Caco-2 (cell line): ENCODE measurements at regions not wholly inside any gene's neighbourhood (a gene's known extent, or its start where the extent isn't known, plus 50 kb on each side); places are given as distances from the start of the nearest gene placed in this dataset.
A peak's percentile ranks its signal among the peaks of the same experiment; 100 is the strongest.

Experiments
- BruUV-seq: library from RNA; stranded (reverse); fragments of 400-500 nt; replicated peaks from 2 replicates; lab custom pipeline; 2021; lab: Mats Ljungman, UMichigan
- CTCF ChIA-PET: fragments of 300-600 bp; sonication (Branson Sonifier 250); formaldehyde crosslinking; loops from one replicate; lab custom pipeline; 2022; ENCODE audit warnings: antibody characterized with exemption; lab: Charles Lee
- POLR2A ChIA-PET: fragments of 300-600 bp; sonication (Branson Sonifier 250); formaldehyde crosslinking; loops from one replicate; lab custom pipeline; 2022; ENCODE audit warnings: antibody characterized with exemption; lab: Charles Lee
- DNase-seq, 2 experiments: peaks; one replicate each; pipeline versions ENCODE4 v3.0.0 to v3.0.0-alpha.2; 2020 to 2022
- H3K27me3 ChIP-seq: replicated peaks from 2 replicates; pipeline ENCODE4 v1.6.0; 2011; ENCODE audit warnings: low read length; ENCODE audit not compliant: control insufficient read depth, insufficient read depth
- H3K36me3 ChIP-seq: 2 replicates; pipeline ENCODE4 v1.5.1; 2011; ENCODE audit warnings: low read length; ENCODE audit not compliant: control insufficient read depth, insufficient read depth
- H3K4me1 ChIP-seq: fragments of 250-450 bp; sonication (Bioruptor Pico); 2 replicates; pipeline ENCODE4 v1.5.1; 2020; ENCODE audit warnings: mild to moderate bottlenecking
- H3K4me3 ChIP-seq: 2 replicates; pipeline ENCODE4 v1.5.1; 2011; ENCODE audit warnings: low read depth, mild to moderate bottlenecking, control low read depth, low read length
- H3K9me3 ChIP-seq: fragments of 250-450 bp; sonication (Bioruptor Pico); 2 replicates; pipeline ENCODE4 v1.5.1; 2020; ENCODE audit warnings: mild to moderate bottlenecking, moderate library complexity
- H3K27ac Mint-ChIP-seq: one replicate; pipeline ENCODE4 v1.8.0; 2022; ENCODE audit warnings: mixed read lengths; ENCODE audit not compliant: unreplicated experiment
- H3K27me3 Mint-ChIP-seq: one replicate; pipeline ENCODE4 v1.8.0; 2022; ENCODE audit warnings: mixed read lengths; ENCODE audit not compliant: insufficient read depth, unreplicated experiment
- H3K36me3 Mint-ChIP-seq: one replicate; pipeline ENCODE4 v1.8.0; 2022; ENCODE audit warnings: mild to moderate bottlenecking, mixed read lengths; ENCODE audit not compliant: insufficient read depth, unreplicated experiment
- H3K4me1 Mint-ChIP-seq: one replicate; pipeline ENCODE4 v1.8.0; 2022; ENCODE audit warnings: low read depth, mixed read lengths; ENCODE audit not compliant: unreplicated experiment
- H3K4me3 Mint-ChIP-seq: one replicate; pipeline ENCODE4 v1.8.0; 2022; ENCODE audit warnings: mild to moderate bottlenecking, moderate library complexity, mixed read lengths; ENCODE audit not compliant: unreplicated experiment
- H3K9me3 Mint-ChIP-seq: one replicate; pipeline ENCODE4 v1.8.0; 2022; ENCODE audit warnings: mixed read lengths; ENCODE audit not compliant: unreplicated experiment
- CTCF ChIP-seq, 2 experiments: fragments of 200-600 bp in 1 of 2; IDR thresholded peaks; 1 replicate in 1 of 2; 2 replicates in 1 of 2; pipeline versions ENCODE4 v1.5.1 to v1.8.0; 2011 to 2022; ENCODE audit warnings: antibody characterized with exemption in 1 of 2, control low read depth in 1 of 2, inconsistent platforms in 1 of 2, low read depth in 1 of 2, low read length in 1 of 2, mild to moderate bottlenecking in 1 of 2, moderate library complexity in 1 of 2; ENCODE audit not compliant: insufficient read depth in 1 of 2, severe bottlenecking in 1 of 2, unreplicated experiment in 1 of 2
- intact Hi-C: fragments of 100-400 bp; cut with micrococcal nuclease; formaldehyde crosslinking; loops from one replicate; pipeline ENCODE4 v1.10.0; 2022; ENCODE audit not compliant: unreplicated experiment

- Mint-ChIP-seq H3K9me3 (no peaks in the 10 kb centered on the region), H3K27me3 (no peaks in the 10 kb centered on the region), H3K27ac (no peak overlapping the region), H3K4me1 (no peaks in the 10 kb centered on the region), H3K36me3 (no peaks in the 10 kb centered on the region), H3K4me3 (no peak overlapping the region)
- Histone ChIP-seq H3K4me3 (no peak overlapping the region), H3K4me1 (no peaks in the 10 kb centered on the region), H3K27me3 (no peaks in the 10 kb centered on the region), H3K9me3 (no peaks in the 10 kb centered on the region), H3K36me3 (no peaks in the 10 kb centered on the region)
- BruUV-seq, result no TSS peak
- CTCF ChIA-PET, result no interaction called here
- DNase-seq, result peak in 1 of 2 experiments; percentile 7
- no peak for TF ChIP-seq CTCF (IDR thresholded peaks at IDR 0.05; ENCODE audit: insufficient read depth in 1 of 2, low read depth in 1 of 2, low read length in 1 of 2, severe bottlenecking in 1 of 2, unreplicated experiment in 1 of 2)
- POLR2A ChIA-PET, result no interaction called here
- intact Hi-C loops, result no loop called here
Measured at GRCh38 chr14:101227611-101228594, 324.4 kb upstream of the RTL1 start.

DNA sequence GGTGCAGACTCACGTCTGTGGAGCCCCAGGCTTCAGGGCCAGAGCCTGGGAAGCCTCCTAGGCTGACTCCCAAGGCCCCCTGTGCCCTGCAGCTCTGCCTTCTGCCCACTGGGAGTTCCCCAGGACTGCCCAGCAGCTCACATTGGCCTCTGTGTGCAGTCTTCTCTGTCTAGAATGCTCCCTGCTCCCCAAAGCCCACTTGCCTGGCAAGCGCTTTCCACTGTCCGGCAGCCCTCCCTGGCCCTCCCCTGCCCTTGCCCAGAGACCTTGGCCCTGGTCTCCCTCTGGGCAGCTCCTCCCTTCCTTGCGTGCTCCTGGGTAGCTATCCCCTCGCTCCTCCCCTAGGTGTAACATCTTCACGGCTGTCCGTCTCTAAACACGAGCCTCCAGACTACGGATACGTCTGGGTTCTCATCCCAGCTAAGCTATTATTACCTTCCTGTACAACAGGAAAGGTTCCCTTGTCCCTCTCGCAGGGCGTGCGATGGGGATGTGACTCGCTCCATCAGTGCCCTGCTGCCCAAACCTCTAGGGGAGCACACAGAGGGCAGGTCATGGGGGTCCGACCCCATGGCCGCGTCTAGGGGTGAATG is 325.5 kb upstream of the RTL1 start:
- no peaks in the 10 kb centered on the region for H3K9me3 Mint-ChIP-seq
- BruUV-seq, result no TSS peak
- ChIA-PET POLR2A (no interaction called here), CTCF (no interaction called here)
- no peaks in the 10 kb centered on the region for H3K36me3 Mint-ChIP-seq
- Histone ChIP-seq H3K27me3 (no peaks in the 10 kb centered on the region), H3K36me3 (no peaks in the 10 kb centered on the region), H3K9me3 (no peaks in the 10 kb centered on the region), H3K4me1 (no peaks in the 10 kb centered on the region), H3K4me3 (no peak overlapping the region)
- H3K4me3 Mint-ChIP-seq, result no peak overlapping the region
- H3K27me3 Mint-ChIP-seq, result no peaks in the 10 kb centered on the region
- no peaks in the 10 kb centered on the region for H3K4me1 Mint-ChIP-seq
- peak in 1 of 2 experiments; percentile 8 for TF ChIP-seq CTCF (IDR thresholded peaks at IDR 0.05; ENCODE audit: insufficient read depth in 1 of 2, low read depth in 1 of 2, low read length in 1 of 2, severe bottlenecking in 1 of 2, unreplicated experiment in 1 of 2)
- DNase-seq, result peak in 1 of 2 experiments; percentile 9
- H3K27ac Mint-ChIP-seq, result no peak overlapping the region
- intact Hi-C loops, result no loop called here

DNA sequence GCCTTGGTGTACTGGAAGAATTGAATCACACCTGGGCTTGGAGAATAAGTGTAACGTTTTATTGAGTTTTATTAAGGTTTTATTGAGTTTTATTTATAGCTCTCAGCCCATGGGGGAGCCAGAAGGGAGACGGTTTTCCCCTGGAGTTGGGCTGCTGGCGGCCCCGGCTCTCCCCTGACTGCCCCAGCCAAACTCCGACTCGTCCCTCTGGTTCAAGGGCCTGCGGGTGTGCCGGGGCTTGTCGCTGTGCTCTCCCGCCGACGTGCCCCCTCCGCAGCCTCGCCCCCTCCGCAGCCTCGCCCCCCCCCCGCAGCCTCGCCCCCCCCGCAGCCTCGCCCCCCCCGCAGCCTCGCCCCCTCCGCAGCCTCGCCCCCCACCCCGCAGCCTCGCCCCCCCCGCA is 326.1 kb upstream of the RTL1 start:
- Histone ChIP-seq H3K4me1 (no peaks in the 10 kb centered on the region), H3K27me3 (no peaks in the 10 kb centered on the region), H3K36me3 (no peaks in the 10 kb centered on the region), H3K4me3 (no peak overlapping the region), H3K9me3 (no peaks in the 10 kb centered on the region)
- CTCF ChIA-PET, result no interaction called here
- no peak for DNase-seq
- BruUV-seq, result no TSS peak
- Mint-ChIP-seq H3K36me3 (no peaks in the 10 kb centered on the region), H3K4me1 (no peaks in the 10 kb centered on the region), H3K27ac (no peak overlapping the region), H3K9me3 (no peaks in the 10 kb centered on the region), H3K4me3 (no peak overlapping the region), H3K27me3 (no peaks in the 10 kb centered on the region)
- TF ChIP-seq CTCF (IDR thresholded peaks at IDR 0.05; ENCODE audit: insufficient read depth in 1 of 2, low read depth in 1 of 2, low read length in 1 of 2, severe bottlenecking in 1 of 2, unreplicated experiment in 1 of 2), result no peak
- POLR2A ChIA-PET, result no interaction called here
- intact Hi-C loops, result loop anchor here (10.0 kb wide), 1 partner anchor 395 kb away; no protein-coding TSS in a partner anchor
